Amygdala (tissue), 56 donors: ENCODE measurements at regions not wholly inside any gene's neighbourhood (a gene's known extent, or its start where the extent isn't known, plus 50 kb on each side); places are given as distances from the start of the nearest gene placed in this dataset.

Experiments
- DNase-seq, 56 donors: peaks; one replicate each; lab custom pipeline; 2025; lab: John Stamatoyannopoulos, UW

- no peak for DNase-seq
Observed at GRCh38 chr5:156147261-156147943, 179.6 kb upstream of the SGCD start.

GRCh38 chr5:156147944-156148285 is 179.0 kb upstream of the SGCD start:
- DNase-seq = no peak

GRCh38 chr5:156148301-156148700 is 178.7 kb upstream of the SGCD start:
- no peak for DNase-seq

GRCh38 chr5:156149213-156149612 is 177.8 kb upstream of the SGCD start:
- no peak for DNase-seq

- no peak for DNase-seq
Observed at GRCh38 chr5:156153602-156154001, 173.4 kb upstream of the SGCD start.

- no peak for DNase-seq
Observed at GRCh38 chr5:156154757-156155156, 172.2 kb upstream of the SGCD start.

- DNase-seq = no peak
Observed at GRCh38 chr5:156155598-156155997, 171.4 kb upstream of the SGCD start.

- DNase-seq = no peak
Observed at GRCh38 chr5:156164306-156164705, 162.7 kb upstream of the SGCD start.

GRCh38 chr5:156169495-156169894 is 157.5 kb upstream of the SGCD start:
- no peak for DNase-seq

GRCh38 chr5:156170351-156170961 is 156.5 kb upstream of the SGCD start:
- no peak for DNase-seq

GRCh38 chr5:156174225-156174624 is 152.7 kb upstream of the SGCD start:
- DNase-seq = no peak

GRCh38 chr5:156178117-156178516 is 148.8 kb upstream of the SGCD start:
- DNase-seq = peak in 1 of 56 donors; percentile 4

GRCh38 chr5:156181656-156182055 is 145.3 kb upstream of the SGCD start:
- DNase-seq = no peak

- DNase-seq = no peak
Observed at GRCh38 chr5:156182174-156182967, 144.6 kb upstream of the SGCD start.

GRCh38 chr5:156186760-156187159 is 140.2 kb upstream of the SGCD start:
- DNase-seq = no peak

GRCh38 chr5:156188016-156188415 is 138.9 kb upstream of the SGCD start:
- no peak for DNase-seq

- no peak for DNase-seq
Observed at GRCh38 chr5:156189628-156190027, 137.3 kb upstream of the SGCD start.

GRCh38 chr5:156191547-156191946 is 135.4 kb upstream of the SGCD start:
- DNase-seq = no peak

- DNase-seq = no peak
Observed at GRCh38 chr5:156197042-156197635, 129.8 kb upstream of the SGCD start.

- DNase-seq = no peak
Observed at GRCh38 chr5:156199045-156199444, 127.9 kb upstream of the SGCD start.
